ENCODE measurements at regions not wholly inside any gene's neighbourhood (a gene's known extent, or its start where the extent isn't known, plus 50 kb on each side); places are given as distances from the start of the nearest gene placed in this dataset.

DNA sequence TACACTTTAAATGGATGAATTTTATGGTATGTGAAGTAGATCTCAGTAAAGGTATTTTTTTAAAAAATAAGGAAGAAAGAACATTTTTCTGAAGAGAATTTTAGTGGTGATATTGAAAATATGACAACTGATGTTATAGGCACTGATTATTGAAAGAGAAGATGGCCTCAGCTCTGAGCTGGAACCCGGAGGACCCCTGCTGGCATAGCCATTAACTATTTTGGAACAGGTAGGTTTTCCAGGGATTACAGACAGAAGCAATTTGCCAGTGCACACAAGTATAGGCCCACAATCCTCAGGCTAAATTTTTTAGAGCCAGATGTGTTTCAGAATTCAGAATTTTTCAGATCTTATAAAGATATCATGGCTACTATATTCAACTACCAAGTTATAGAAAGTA is 315.9 kb upstream of the GPR149 start:
- H3K27ac Mint-ChIP-seq = no peak overlapping the region
- ATAC-seq (no peak), DNase-seq (no peak)
- H3K27me3 Mint-ChIP-seq = no peaks in the 10 kb centered on the region
- POLR2A ChIA-PET = no interaction called here
- TF ChIP-seq, protein P1, sequence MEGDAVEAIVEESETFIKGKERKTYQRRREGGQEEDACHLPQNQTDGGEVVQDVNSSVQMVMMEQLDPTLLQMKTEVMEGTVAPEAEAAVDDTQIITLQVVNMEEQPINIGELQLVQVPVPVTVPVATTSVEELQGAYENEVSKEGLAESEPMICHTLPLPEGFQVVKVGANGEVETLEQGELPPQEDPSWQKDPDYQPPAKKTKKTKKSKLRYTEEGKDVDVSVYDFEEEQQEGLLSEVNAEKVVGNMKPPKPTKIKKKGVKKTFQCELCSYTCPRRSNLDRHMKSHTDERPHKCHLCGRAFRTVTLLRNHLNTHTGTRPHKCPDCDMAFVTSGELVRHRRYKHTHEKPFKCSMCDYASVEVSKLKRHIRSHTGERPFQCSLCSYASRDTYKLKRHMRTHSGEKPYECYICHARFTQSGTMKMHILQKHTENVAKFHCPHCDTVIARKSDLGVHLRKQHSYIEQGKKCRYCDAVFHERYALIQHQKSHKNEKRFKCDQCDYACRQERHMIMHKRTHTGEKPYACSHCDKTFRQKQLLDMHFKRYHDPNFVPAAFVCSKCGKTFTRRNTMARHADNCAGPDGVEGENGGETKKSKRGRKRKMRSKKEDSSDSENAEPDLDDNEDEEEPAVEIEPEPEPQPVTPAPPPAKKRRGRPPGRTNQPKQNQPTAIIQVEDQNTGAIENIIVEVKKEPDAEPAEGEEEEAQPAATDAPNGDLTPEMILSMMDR (IDR thresholded peaks at IDR 0.05) = no peak
- no peaks in the 10 kb centered on the region for H3K36me3 Mint-ChIP-seq (ENCODE audit: low read depth)
- H3K9me3 Mint-ChIP-seq = no peaks in the 10 kb centered on the region
- CTCF ChIA-PET = no interaction called here
- intact Hi-C loops (cut with micrococcal nuclease) = no loop called here
- no peaks in the 10 kb centered on the region for H3K4me1 Mint-ChIP-seq (ENCODE audit: low read depth)
- no peak overlapping the region for H3K4me3 Mint-ChIP-seq

DNA sequence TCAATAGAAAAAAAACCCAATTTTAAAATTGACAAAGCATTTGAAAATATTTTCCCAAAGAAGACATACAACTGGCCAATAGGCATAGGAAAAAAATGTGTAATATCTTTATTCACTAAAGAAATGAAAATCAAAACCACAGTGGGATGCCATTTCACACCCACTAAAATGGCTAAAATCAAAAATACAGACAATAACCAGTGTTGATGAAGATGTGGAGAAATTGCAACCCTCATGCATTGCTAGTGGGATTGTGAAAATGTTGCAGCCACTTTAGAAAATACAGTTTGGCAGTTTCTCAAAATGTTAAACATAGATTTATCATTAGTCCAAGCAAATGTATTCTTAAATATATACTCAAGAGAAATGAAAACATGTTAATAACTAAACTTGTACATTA is 315.1 kb upstream of the GPR149 start:
- H3K4me1 Mint-ChIP-seq (ENCODE audit: low read depth) = no peaks in the 10 kb centered on the region
- H3K9me3 Mint-ChIP-seq = peaks cover 4% of the 10 kb centered on the region
- H3K27ac Mint-ChIP-seq = no peak overlapping the region
- TF ChIP-seq, protein P1 (IDR thresholded peaks at IDR 0.05) = no peak
- H3K36me3 Mint-ChIP-seq (ENCODE audit: low read depth) = no peaks in the 10 kb centered on the region
- H3K27me3 Mint-ChIP-seq = no peaks in the 10 kb centered on the region
- no peak for DNase-seq
- no peak overlapping the region for H3K4me3 Mint-ChIP-seq
- no peak for ATAC-seq
- ChIA-PET POLR2A (no interaction called here), CTCF (no interaction called here)
- intact Hi-C loops (cut with micrococcal nuclease) = no loop called here

DNA sequence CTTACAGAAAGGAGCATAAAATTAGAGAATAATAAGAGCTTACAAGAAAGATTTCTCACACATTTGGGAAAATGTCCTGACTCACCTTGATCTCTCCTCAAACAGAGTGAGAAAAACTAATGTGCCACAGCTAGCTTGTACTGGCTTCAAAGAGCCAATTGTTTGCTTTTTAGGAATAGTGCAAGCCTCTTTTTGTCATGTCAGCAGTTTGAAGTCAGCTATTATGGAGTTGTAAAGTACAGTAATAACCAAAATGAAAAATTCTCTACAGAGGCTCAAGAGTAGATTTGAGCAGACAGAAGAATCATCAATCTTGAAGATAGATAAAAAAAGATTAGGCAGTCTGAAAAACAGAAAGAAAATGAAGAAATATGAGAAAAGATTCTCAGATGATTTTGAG is 313.4 kb upstream of the GPR149 start:
- Mint-ChIP-seq H3K4me1 (ENCODE audit: low read depth) (no peaks in the 10 kb centered on the region), H3K4me3 (no peak overlapping the region), H3K27me3 (no peaks in the 10 kb centered on the region), H3K36me3 (ENCODE audit: low read depth) (no peaks in the 10 kb centered on the region), H3K9me3 (peaks cover 5% of the 10 kb centered on the region), H3K27ac (no peak overlapping the region)
- DNase-seq (no peak), ATAC-seq (no peak)
- CTCF ChIA-PET = no interaction called here
- POLR2A ChIA-PET = no interaction called here
- TF ChIP-seq, protein P1 (IDR thresholded peaks at IDR 0.05) = no peak
- intact Hi-C loops (cut with micrococcal nuclease) = no loop called here

DNA sequence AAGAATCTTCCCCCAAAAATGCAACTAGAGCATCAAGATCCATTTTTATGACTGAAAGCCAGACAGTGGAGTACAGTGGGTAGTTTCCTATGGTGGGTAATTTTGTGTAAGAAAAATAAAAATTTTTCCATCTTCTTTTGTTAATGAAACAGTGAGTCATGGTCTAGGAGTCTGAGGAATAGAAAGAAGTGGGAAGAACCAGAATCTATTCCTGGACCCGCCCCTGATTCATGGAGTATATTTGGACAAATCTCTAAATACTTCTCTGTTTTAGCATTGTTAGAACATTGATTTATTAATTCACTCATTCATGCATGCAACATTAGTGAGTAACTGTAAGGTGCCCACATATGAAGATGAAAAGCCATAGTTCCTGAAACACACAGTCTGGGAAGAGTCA is 304.5 kb upstream of the GPR149 start:
- Mint-ChIP-seq H3K27ac (no peak overlapping the region), H3K4me3 (no peak overlapping the region), H3K36me3 (ENCODE audit: low read depth) (no peaks in the 10 kb centered on the region), H3K4me1 (ENCODE audit: low read depth) (no peaks in the 10 kb centered on the region), H3K9me3 (no peaks in the 10 kb centered on the region), H3K27me3 (no peaks in the 10 kb centered on the region)
- DNase-seq = no peak
- no peak for ATAC-seq
- CTCF ChIA-PET = no interaction called here
- POLR2A ChIA-PET = no interaction called here
- TF ChIP-seq, protein P1 (IDR thresholded peaks at IDR 0.05) = no peak
- intact Hi-C loops (cut with micrococcal nuclease) = no loop called here

DNA sequence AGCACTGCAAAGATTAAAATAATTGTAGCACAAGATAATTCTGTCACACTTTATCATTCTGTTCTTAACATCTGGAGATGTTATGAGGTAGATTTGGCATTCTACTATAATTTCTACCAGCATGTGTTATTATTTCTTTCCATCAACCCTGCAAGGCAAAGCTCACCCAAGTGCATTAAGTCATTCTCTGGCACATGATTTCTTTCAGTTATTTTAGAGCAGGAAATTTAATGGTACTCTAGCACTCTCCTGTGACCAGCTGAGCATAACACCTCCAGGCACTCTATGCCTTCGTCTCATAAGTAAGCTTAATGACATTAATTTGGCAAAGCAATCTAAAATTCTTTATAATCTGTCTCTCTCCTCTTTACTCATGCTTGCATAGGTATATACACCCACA is 300.2 kb upstream of the GPR149 start:
- H3K36me3 Mint-ChIP-seq (ENCODE audit: low read depth) = no peaks in the 10 kb centered on the region
- H3K27ac Mint-ChIP-seq = no peak overlapping the region
- DNase-seq (no peak), ATAC-seq (no peak)
- ChIA-PET POLR2A (no interaction called here), CTCF (no interaction called here)
- intact Hi-C loops (cut with micrococcal nuclease) = no loop called here
- H3K4me1 Mint-ChIP-seq (ENCODE audit: low read depth) = no peaks in the 10 kb centered on the region
- H3K4me3 Mint-ChIP-seq = no peak overlapping the region
- H3K9me3 Mint-ChIP-seq = peaks cover 2% of the 10 kb centered on the region
- H3K27me3 Mint-ChIP-seq = no peaks in the 10 kb centered on the region
- TF ChIP-seq, protein P1 (IDR thresholded peaks at IDR 0.05) = no peak

All from activated CD8-positive, alpha-beta T cell treated with anti-CD3 and anti-CD28 coated beads for 36 hours (primary cell).